HS-27A (cell line): ENCODE measurements at regions not wholly inside any gene's neighbourhood (a gene's known extent, or its start where the extent isn't known, plus 50 kb on each side); places are given as distances from the start of the nearest gene placed in this dataset.
A peak's percentile ranks its signal among the peaks of the same experiment; 100 is the strongest.

Source experiments
- DNase-seq: peaks from one replicate; pipeline ENCODE4 v3.0.0-alpha.2; 2012; ENCODE audit warnings: low read depth, missing footprints

GRCh38 chr2:19719540-19719939 lies 182.2 kb downstream of the TTC32 start:
- no peak for DNase-seq

GRCh38 chr2:19717446-19717845 lies 184.3 kb downstream of the TTC32 start:
- DNase-seq = no peak

GRCh38 chr2:19714926-19715325 lies 186.9 kb downstream of the TTC32 start:
- no peak for DNase-seq

- DNase-seq = no peak
These were observed 188.9 kb downstream of the TTC32 start for GRCh38 chr2:19712850-19713249.

GRCh38 chr2:19711470-19712372 lies 190.1 kb downstream of the TTC32 start:
- peak; percentile 77 for DNase-seq

- DNase-seq = no peak
These were observed 191.6 kb downstream of the TTC32 start for GRCh38 chr2:19710230-19710629.

- no peak for DNase-seq
These were observed 192.2 kb downstream of the TTC32 start for GRCh38 chr2:19709553-19709952.

- no peak for DNase-seq
These were observed 193.0 kb downstream of the TTC32 start for GRCh38 chr2:19708776-19709175.

- no peak for DNase-seq
These were observed 195.5 kb downstream of the TTC32 start for GRCh38 chr2:19706332-19706731.

GRCh38 chr2:19702267-19702666 lies 199.5 kb downstream of the TTC32 start:
- DNase-seq = no peak

GRCh38 chr2:19700861-19701585 lies 200.8 kb downstream of the TTC32 start:
- DNase-seq = no peak

- DNase-seq = no peak
These were observed 204.7 kb downstream of the TTC32 start for GRCh38 chr2:19697131-19697530.

GRCh38 chr2:19695706-19696105 lies 206.1 kb downstream of the TTC32 start:
- DNase-seq = no peak

- DNase-seq = no peak
These were observed 209.9 kb downstream of the TTC32 start for GRCh38 chr2:19691892-19692291.

- no peak for DNase-seq
These were observed 211.4 kb downstream of the TTC32 start for GRCh38 chr2:19690429-19690828.

GRCh38 chr2:19689646-19690168 lies 212.1 kb downstream of the TTC32 start:
- no peak for DNase-seq

GRCh38 chr2:19688059-19688458 lies 213.7 kb downstream of the TTC32 start:
- DNase-seq = no peak

GRCh38 chr2:19687017-19687659 lies 214.6 kb downstream of the TTC32 start:
- DNase-seq = no peak

- no peak for DNase-seq
These were observed 215.3 kb downstream of the TTC32 start for GRCh38 chr2:19686439-19686838.

- DNase-seq = no peak
These were observed 216.1 kb downstream of the TTC32 start for GRCh38 chr2:19685731-19686130.

- DNase-seq = no peak
These were observed 217.3 kb downstream of the TTC32 start for GRCh38 chr2:19684516-19684915.

- no peak for DNase-seq
These were observed 218.2 kb downstream of the TTC32 start for GRCh38 chr2:19683556-19683955.

- DNase-seq = no peak
These were observed 219.3 kb downstream of the TTC32 start for GRCh38 chr2:19682493-19682892.
